Fibroblast of skin of back (primary cell): ENCODE measurements at regions not wholly inside any gene's neighbourhood (a gene's known extent, or its start where the extent isn't known, plus 50 kb on each side); places are given as distances from the start of the nearest gene placed in this dataset.

Source experiments
- DNase-seq: peaks from one replicate; pipeline ENCODE4 v3.0.0-alpha.2; 2013

DNA sequence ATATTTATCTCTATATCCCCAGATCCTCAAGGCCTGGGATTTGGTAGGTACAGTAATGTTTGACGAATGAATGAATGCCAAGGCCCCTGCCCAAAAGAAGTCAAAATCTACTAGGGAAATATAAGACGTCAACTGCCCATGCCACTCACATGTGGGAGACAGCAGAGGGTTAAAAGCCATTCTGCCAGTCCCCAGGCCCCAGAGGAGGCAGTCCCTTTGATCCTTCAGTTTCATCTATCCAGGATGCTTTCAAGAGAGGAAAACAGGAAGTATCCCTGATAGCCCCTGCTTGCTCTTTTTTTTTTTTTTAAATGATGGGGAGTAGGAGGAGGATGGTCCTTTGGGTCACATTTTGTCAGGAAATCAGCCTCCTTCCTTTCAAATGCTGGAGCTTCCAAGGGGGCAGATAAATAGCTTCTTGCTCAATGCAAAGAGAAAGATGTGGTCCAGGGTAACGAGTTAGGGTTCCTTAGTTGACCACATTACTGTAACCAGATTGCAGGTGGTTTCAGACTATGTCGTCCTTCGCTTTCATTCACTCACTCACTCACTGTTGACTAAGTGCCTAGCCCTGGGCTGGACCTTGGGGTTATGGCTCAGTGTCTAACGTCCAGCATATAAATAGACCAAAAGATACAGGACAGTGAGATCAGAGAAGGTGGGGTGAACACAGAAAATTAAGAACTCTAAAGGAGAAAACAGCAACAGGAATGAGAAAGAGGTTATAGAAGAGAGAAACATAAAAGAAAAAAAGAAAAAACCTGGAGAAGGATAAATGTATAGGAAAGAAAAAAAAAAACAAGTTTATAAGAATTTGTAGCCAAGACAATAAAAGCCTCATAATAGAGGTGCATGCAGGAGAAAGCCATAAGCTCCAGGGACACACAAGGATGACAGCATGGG lies 64.6 kb upstream of the PIM1 start:
- DNase-seq, result no peak

GRCh38 chr6:37106051-37106363 lies 63.9 kb upstream of the PIM1 start:
- DNase-seq, result no peak

GRCh38 chr6:37106554-37106953 lies 63.4 kb upstream of the PIM1 start:
- no peak for DNase-seq

GRCh38 chr6:37106982-37107491 lies 62.9 kb upstream of the PIM1 start:
- no peak for DNase-seq

DNA sequence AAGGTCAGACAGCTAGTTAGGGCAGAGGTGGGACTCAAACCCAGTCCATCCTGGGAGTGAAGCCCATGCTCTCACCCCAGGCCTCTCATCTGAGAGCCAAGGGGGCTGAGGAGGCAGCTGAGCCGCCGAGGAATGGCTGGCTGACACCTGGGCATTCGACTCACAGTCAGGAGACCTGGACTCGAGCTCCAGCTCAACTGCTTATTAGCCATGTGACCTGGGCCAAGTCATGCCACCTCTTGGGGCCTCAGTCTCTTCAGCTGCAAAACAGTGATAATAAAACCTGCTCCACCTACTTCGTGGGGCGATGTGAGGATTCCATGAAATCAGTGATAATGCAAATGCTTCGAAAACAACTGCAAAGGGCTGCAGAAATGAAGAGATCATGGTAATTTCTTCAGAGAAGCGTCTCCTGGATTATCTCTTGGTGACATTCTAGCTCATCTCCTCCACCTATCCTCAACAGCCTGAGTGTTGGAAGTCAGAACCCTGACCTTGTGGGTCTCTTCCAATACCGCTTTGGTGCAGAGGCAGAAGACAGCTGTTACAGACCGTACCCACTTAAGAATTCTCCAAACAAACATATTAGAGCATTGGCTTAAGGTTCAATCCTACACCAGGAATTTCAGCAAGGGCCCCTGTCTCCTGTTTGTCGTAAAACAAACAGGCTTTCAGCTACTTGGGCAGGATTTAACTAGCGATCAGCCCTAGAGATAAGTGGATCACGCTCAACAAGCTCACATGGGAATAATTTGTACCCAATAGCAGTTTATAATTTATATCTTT lies 60.0 kb upstream of the PIM1 start:
- no peak for DNase-seq

GRCh38 chr6:37110500-37111461 lies 59.2 kb upstream of the PIM1 start:
- no peak for DNase-seq

- DNase-seq, result no peak
Observed at GRCh38 chr6:37113976-37114375, 56.0 kb upstream of the PIM1 start.

DNA sequence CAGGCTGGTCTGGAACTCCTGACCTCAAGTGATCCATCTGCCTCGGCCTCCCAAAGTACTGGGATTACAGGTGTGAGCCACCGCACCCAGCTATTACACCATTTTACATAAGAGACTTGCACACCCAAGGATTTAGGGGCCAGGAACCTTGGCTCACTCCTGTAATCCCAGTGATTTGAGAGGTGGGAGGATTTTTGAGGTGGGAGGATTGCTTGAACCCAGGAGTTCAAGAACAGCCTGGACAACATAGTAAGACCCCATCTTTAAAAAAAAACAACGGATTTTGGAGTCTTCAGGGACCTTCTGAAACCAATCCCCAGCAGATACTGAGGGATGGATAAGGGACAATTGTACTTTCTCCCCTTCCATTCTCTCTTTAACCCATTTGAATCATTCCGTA lies 55.3 kb upstream of the PIM1 start:
- no peak for DNase-seq

- DNase-seq, result no peak
Observed at GRCh38 chr6:37115236-37115895, 54.6 kb upstream of the PIM1 start.

DNA sequence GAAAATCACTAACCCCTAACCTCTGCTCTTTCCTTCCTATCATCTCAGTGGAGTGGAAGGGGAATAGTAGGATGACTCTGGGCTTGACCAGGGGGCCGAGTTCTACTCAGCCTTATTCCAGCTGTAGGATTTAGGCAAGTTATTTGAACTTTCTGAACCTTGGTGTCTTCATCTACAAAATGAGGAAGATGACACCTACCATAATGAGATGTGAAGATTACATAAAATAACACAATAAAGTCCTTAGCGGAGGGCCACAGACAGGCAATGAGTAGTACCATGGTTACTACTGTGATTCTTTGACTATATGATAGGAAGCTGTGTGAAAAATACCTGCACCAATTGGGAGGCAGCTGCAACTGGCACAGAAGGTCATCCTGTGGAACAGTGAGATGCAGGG lies 53.6 kb upstream of the PIM1 start:
- no peak for DNase-seq

DNA sequence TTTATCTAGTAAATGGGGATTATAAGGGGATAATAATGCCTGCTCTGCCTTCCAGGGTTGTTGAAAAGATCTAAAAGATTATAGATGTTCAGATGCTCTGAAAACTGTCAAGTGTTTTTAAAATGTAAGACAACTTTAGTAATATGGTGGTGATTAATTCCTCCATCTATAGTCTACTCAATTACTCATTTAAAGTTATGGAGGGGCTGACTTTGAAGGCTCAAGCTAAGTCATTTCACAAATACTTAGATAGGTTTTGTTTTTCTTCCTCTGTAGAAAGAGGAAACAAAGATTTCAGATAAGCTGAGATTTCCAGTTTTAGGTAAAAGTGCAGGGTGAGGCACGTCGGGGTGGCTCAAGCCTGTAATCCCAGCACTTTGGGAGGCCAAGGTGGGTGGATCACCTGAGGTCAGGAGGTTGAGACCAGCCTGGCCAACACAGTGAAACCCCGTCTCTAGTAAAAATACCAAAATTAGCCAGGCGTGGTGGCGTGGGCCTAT lies 50.5 kb upstream of the PIM1 start:
- DNase-seq, result no peak
